Lower leg skin (tissue), 3 donors: ENCODE measurements at regions not wholly inside any gene's neighbourhood (a gene's known extent, or its start where the extent isn't known, plus 50 kb on each side); places are given as distances from the start of the nearest gene placed in this dataset.

Experiments
- CTCF ChIP-seq, 3 donors: fragments of 450-650 bp; IDR thresholded peaks; one replicate each; pipeline ENCODE4 v1.5.1; 2016; ENCODE audit warnings: antibody characterized with exemption in 3 of 3, mild to moderate bottlenecking in 3 of 3, moderate library complexity in 2 of 3
- POLR2A ChIP-seq, 2 donors: fragments of 450-650 bp; IDR thresholded peaks; one replicate each; pipeline ENCODE4 v1.6.1; 2016 to 2017; ENCODE audit warnings: antibody characterized with exemption in 2 of 2, mild to moderate bottlenecking in 1 of 2, moderate library complexity in 1 of 2

- no peak for TF ChIP-seq POLR2A (IDR thresholded peaks at IDR 0.05)
- TF ChIP-seq CTCF (IDR thresholded peaks at IDR 0.05): no peak
Measured at GRCh38 chrY:19541475-19542306, 202.8 kb downstream of the KDM5D start.
